ENCODE measurements at regions not wholly inside any gene's neighbourhood (a gene's known extent, or its start where the extent isn't known, plus 50 kb on each side); places are given as distances from the start of the nearest gene placed in this dataset.

- DNase-seq (ENCODE audit: low spot score), result no peak
These were observed 319.2 kb downstream of the NSG2 start for GRCh38 chr5:174364676-174365075.

- no peak for DNase-seq (ENCODE audit: low spot score)
These were observed 326.1 kb downstream of the NSG2 start for GRCh38 chr5:174371600-174372094.

- no peak for DNase-seq (ENCODE audit: low spot score)
These were observed 328.7 kb downstream of the NSG2 start for GRCh38 chr5:174374206-174374605.

GRCh38 chr5:174376056-174376455 lies 330.6 kb downstream of the NSG2 start:
- no peak for DNase-seq (ENCODE audit: low spot score)

- DNase-seq (ENCODE audit: low spot score), result no peak
These were observed 331.3 kb downstream of the NSG2 start for GRCh38 chr5:174376726-174377373.

- DNase-seq (ENCODE audit: low spot score), result no peak
These were observed 332.8 kb downstream of the NSG2 start for GRCh38 chr5:174378121-174378874.

- DNase-seq (ENCODE audit: low spot score), result no peak
These were observed 334.8 kb downstream of the NSG2 start for GRCh38 chr5:174380311-174380710.

- DNase-seq (ENCODE audit: low spot score), result no peak
These were observed 335.7 kb downstream of the NSG2 start for GRCh38 chr5:174381241-174381640.

GRCh38 chr5:174383210-174384167 lies 338.0 kb downstream of the NSG2 start:
- DNase-seq (ENCODE audit: low spot score), result no peak

- no peak for DNase-seq (ENCODE audit: low spot score)
These were observed 339.0 kb downstream of the NSG2 start for GRCh38 chr5:174384509-174384947.

- DNase-seq (ENCODE audit: low spot score), result no peak
These were observed 338.1 kb upstream of the MSX2 start for GRCh38 chr5:174386306-174386705.

GRCh38 chr5:174386846-174387245 lies 337.5 kb upstream of the MSX2 start:
- DNase-seq (ENCODE audit: low spot score), result no peak

- DNase-seq (ENCODE audit: low spot score), result no peak
These were observed 336.9 kb upstream of the MSX2 start for GRCh38 chr5:174387448-174387847.

GRCh38 chr5:174392892-174393291 lies 331.5 kb upstream of the MSX2 start:
- no peak for DNase-seq (ENCODE audit: low spot score)

- DNase-seq (ENCODE audit: low spot score), result no peak
These were observed 327.8 kb upstream of the MSX2 start for GRCh38 chr5:174396541-174396940.

- no peak for DNase-seq (ENCODE audit: low spot score)
These were observed 327.2 kb upstream of the MSX2 start for GRCh38 chr5:174397206-174397605.

- no peak for DNase-seq (ENCODE audit: low spot score)
These were observed 326.2 kb upstream of the MSX2 start for GRCh38 chr5:174398171-174398570.

GRCh38 chr5:174399411-174399810 lies 325.0 kb upstream of the MSX2 start:
- no peak for DNase-seq (ENCODE audit: low spot score)

- no peak for DNase-seq (ENCODE audit: low spot score)
These were observed 323.9 kb upstream of the MSX2 start for GRCh38 chr5:174400461-174400860.

- no peak for DNase-seq (ENCODE audit: low spot score)
These were observed 322.6 kb upstream of the MSX2 start for GRCh38 chr5:174401793-174402192.

- DNase-seq (ENCODE audit: low spot score), result no peak
These were observed 322.1 kb upstream of the MSX2 start for GRCh38 chr5:174402222-174402812.

Data from mesenteric fat pad (tissue), 1 donor.